ENCODE measurements at regions not wholly inside any gene's neighbourhood (a gene's known extent, or its start where the extent isn't known, plus 50 kb on each side); places are given as distances from the start of the nearest gene placed in this dataset.

DNA sequence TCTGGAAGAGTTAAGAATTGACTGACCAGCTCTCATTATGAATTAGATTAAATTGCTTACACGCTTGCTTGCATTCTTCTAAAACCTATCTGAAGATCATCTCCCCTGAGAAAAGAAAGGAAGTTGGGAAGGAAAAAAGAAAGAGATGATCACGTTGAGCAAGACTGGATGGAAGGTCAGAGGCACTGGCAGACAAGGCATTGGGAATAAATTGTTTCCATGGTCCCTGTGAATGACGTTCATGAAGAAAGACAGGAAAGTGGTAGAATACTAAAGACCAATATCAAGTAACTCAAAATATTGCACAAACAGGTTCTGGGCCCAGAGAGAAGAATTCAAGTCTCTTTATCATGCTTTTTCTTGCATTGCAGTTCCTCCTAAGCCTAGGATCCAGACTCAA lies 1045.4 kb upstream of the MAP3K7 start:
- no peak overlapping the region for H3K4me3 ChIP-seq (ENCODE audit: low read length)
- WGBS (ENCODE audit: insufficient coverage, low lambda C conversion rate) = 59% methylated on average over 2 of the region's 3 CpGs

DNA sequence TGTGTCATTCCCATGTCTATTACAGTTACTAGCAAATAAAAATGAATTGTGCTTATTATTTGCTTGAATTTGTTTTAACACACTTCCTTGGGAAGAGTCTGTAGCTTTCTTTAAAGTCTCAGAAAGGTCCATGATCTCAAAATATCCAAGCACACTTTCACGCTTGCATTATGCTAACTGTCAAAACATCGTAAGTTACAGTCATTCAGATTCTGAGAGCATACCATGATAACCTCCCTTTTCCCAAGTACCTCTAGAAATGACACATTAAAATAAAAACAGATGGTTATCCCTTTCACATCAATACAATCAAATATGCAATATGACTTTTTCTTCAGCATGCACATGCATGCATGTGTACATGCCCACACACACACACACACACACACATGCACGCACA lies 1044.4 kb upstream of the MAP3K7 start:
- 93% methylated on average over 2 of the region's 3 CpGs for WGBS (ENCODE audit: insufficient coverage, low lambda C conversion rate)
- H3K4me1 ChIP-seq (ENCODE audit: control insufficient read depth, insufficient read depth, low read length) = no peaks in the 10 kb centered on the region
- DNase-seq = no peak
- no peaks in the 10 kb centered on the region for H3K36me3 ChIP-seq (ENCODE audit: control insufficient read depth, insufficient read depth, low read length)
- H3K4me3 ChIP-seq (ENCODE audit: low read length) = no peak overlapping the region
- no peak overlapping the region for H3K27ac ChIP-seq (ENCODE audit: low read length)
- H3K9me3 ChIP-seq (ENCODE audit: control insufficient read depth, low read depth, low read length) = no peaks in the 10 kb centered on the region
- no peaks in the 10 kb centered on the region for H3K27me3 ChIP-seq (ENCODE audit: control insufficient read depth, insufficient read depth, low read length)

More for the DNA sequence above, 1045.4 kb upstream of the MAP3K7 start:
- Histone ChIP-seq H3K27me3 (ENCODE audit: control insufficient read depth, insufficient read depth, low read length) (no peaks in the 10 kb centered on the region), H3K36me3 (ENCODE audit: control insufficient read depth, insufficient read depth, low read length) (no peaks in the 10 kb centered on the region), H3K27ac (ENCODE audit: low read length) (no peak overlapping the region), H3K4me1 (ENCODE audit: control insufficient read depth, insufficient read depth, low read length) (no peaks in the 10 kb centered on the region), H3K9me3 (ENCODE audit: control insufficient read depth, low read depth, low read length) (no peaks in the 10 kb centered on the region)
- no peak for DNase-seq

DNA sequence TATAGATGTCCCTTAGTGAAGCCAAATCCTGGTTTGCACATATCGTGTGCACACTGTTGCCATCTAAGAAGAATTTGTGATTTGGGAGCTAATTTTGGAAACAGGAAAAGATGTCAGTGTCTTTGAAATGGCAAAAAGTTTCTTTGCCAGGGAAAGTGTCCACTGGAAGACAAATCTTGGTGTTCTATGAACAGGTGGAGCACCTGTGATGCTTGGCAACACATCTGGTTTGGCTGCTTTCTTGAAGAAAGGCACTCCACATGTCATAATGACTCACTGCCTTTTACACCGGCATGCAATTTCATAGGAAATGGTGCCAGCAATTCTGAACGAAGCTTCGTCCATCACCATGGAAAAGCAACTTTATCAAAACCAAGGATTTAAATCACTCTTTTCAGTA lies 1040.0 kb upstream of the MAP3K7 start:
- H3K27me3 ChIP-seq (ENCODE audit: control insufficient read depth, insufficient read depth, low read length) = no peaks in the 10 kb centered on the region
- H3K9me3 ChIP-seq (ENCODE audit: control insufficient read depth, low read depth, low read length) = no peaks in the 10 kb centered on the region
- DNase-seq = no peak
- no CpG with 5 or more reads among the region's 4 CpGs for WGBS (ENCODE audit: insufficient coverage, low lambda C conversion rate)
- H3K4me3 ChIP-seq (ENCODE audit: low read length) = no peak overlapping the region
- H3K4me1 ChIP-seq (ENCODE audit: control insufficient read depth, insufficient read depth, low read length) = no peaks in the 10 kb centered on the region
- H3K27ac ChIP-seq (ENCODE audit: low read length) = no peak overlapping the region
- H3K36me3 ChIP-seq (ENCODE audit: control insufficient read depth, insufficient read depth, low read length) = no peaks in the 10 kb centered on the region

DNA sequence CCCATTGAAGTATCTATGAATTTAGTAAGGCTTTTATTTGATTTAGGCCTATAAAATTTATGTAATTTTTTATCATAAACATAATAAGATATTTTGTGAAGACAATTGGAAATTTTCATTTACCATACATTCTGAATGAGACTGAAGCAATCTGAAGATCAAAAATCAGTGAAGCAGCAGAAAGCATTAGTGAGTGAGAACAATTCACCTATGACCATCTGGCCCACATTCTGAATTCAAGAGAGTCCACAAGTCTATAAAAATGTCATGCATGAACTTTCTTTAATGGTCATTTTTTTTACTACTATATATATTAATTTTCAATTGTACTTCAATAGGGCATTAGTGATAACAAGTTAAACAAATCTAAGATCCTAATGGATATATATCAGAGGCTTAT lies 1026.6 kb upstream of the MAP3K7 start:
- no peak overlapping the region for H3K4me3 ChIP-seq (ENCODE audit: low read length)
- H3K9me3 ChIP-seq (ENCODE audit: control insufficient read depth, low read depth, low read length) = no peaks in the 10 kb centered on the region
- H3K27me3 ChIP-seq (ENCODE audit: control insufficient read depth, insufficient read depth, low read length) = no peaks in the 10 kb centered on the region
- DNase-seq = no peak
- H3K36me3 ChIP-seq (ENCODE audit: control insufficient read depth, insufficient read depth, low read length) = no peaks in the 10 kb centered on the region
- H3K27ac ChIP-seq (ENCODE audit: low read length) = no peak overlapping the region
- H3K4me1 ChIP-seq (ENCODE audit: control insufficient read depth, insufficient read depth, low read length) = no peaks in the 10 kb centered on the region

DNA sequence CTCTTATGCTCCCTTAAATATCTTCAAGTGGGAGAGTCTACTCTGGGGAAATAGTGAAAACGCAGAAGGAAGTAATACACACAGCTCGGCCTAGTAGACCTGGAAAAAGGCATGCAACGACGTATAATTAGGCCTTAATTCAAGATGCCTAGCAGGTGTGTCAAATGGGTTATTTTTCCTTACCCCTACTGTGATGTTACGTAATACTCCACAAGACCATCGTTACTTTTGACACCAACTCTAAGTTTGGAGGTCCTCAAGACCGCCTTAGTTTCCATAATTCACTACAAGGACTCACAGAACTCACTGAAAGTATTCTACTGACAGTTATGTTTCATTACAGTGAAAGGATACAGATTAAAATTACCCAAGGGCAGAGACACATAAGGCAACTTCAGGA lies 1024.3 kb upstream of the MAP3K7 start:
- no peak overlapping the region for H3K4me3 ChIP-seq (ENCODE audit: low read length)
- H3K9me3 ChIP-seq (ENCODE audit: control insufficient read depth, low read depth, low read length) = no peaks in the 10 kb centered on the region
- no peaks in the 10 kb centered on the region for H3K36me3 ChIP-seq (ENCODE audit: control insufficient read depth, insufficient read depth, low read length)
- H3K27ac ChIP-seq (ENCODE audit: low read length) = no peak overlapping the region
- H3K27me3 ChIP-seq (ENCODE audit: control insufficient read depth, insufficient read depth, low read length) = no peaks in the 10 kb centered on the region
- no peak for DNase-seq
- no peaks in the 10 kb centered on the region for H3K4me1 ChIP-seq (ENCODE audit: control insufficient read depth, insufficient read depth, low read length)
- WGBS (ENCODE audit: insufficient coverage, low lambda C conversion rate) = 100% methylated on average over 3 of the region's 7 CpGs

DNA sequence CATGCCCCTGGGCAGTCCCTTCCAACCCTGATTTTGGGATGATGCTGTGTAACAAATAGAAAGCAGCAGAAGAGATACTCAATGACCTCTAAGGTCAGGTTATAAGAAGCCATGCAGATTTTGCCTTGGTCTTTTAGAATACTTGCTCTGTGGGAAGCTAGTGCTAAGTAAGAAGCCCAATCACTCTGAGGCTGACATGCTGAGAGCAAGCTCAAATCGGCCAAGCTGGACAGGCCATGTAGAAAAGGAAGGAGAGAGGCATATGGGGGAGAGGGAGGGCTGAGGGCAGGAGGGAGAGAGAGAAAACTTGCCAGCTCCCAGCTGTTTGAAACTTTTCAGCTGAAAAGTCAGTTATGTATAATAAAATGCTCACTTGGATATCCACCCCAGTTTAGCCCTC lies 1021.6 kb upstream of the MAP3K7 start:
- no peak for DNase-seq
- H3K4me3 ChIP-seq (ENCODE audit: low read length) = no peak overlapping the region
- no CpG with 5 or more reads among the region's 1 CpG for WGBS (ENCODE audit: insufficient coverage, low lambda C conversion rate)
- no peaks in the 10 kb centered on the region for H3K4me1 ChIP-seq (ENCODE audit: control insufficient read depth, insufficient read depth, low read length)
- H3K9me3 ChIP-seq (ENCODE audit: control insufficient read depth, low read depth, low read length) = no peaks in the 10 kb centered on the region
- no peaks in the 10 kb centered on the region for H3K27me3 ChIP-seq (ENCODE audit: control insufficient read depth, insufficient read depth, low read length)
- no peak overlapping the region for H3K27ac ChIP-seq (ENCODE audit: low read length)
- no peaks in the 10 kb centered on the region for H3K36me3 ChIP-seq (ENCODE audit: control insufficient read depth, insufficient read depth, low read length)

DNA sequence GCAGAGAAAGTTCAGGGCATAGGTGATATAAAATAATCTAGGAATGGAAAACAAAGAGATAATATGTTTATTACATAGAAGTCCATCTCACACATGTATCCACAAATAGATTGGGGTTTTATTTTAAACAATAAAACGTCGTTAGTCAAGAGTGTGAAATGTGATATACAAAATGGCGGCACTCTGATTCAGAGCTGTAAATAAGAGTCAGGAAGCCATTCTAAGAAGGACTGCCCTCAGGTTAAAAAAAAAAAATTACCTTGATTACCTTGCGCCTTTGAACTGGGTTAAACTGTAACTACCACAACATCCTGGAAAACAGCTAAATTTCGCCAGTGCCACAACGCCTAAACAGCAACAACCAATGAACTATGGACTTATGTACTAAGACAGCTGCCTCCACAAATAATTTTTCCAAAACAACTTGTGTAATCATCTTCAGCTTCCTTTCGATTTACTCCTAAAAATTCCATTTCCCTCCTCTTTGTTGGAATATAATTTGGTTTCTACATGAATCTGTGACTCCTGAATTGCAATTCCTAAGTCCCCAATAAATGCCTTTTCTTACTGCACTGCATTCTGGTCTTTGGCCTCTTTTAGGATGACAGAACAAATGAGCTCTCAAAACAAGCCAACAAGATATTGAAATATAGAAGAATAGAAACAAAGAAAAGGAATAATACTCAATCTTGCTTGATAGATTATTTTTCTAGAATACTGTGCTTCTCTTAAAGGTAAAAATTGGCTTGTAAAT lies 1019.5 kb upstream of the MAP3K7 start:
- Histone ChIP-seq H3K27ac (ENCODE audit: low read length) (no peak overlapping the region), H3K4me3 (ENCODE audit: low read length) (no peak overlapping the region), H3K9me3 (ENCODE audit: control insufficient read depth, low read depth, low read length) (no peaks in the 10 kb centered on the region), H3K27me3 (ENCODE audit: control insufficient read depth, insufficient read depth, low read length) (no peaks in the 10 kb centered on the region), H3K36me3 (ENCODE audit: control insufficient read depth, insufficient read depth, low read length) (no peaks in the 10 kb centered on the region), H3K4me1 (ENCODE audit: control insufficient read depth, insufficient read depth, low read length) (no peaks in the 10 kb centered on the region)
- WGBS (ENCODE audit: insufficient coverage, low lambda C conversion rate) = 100% methylated on average over 1 of the region's 7 CpGs
- DNase-seq = no peak

DNA sequence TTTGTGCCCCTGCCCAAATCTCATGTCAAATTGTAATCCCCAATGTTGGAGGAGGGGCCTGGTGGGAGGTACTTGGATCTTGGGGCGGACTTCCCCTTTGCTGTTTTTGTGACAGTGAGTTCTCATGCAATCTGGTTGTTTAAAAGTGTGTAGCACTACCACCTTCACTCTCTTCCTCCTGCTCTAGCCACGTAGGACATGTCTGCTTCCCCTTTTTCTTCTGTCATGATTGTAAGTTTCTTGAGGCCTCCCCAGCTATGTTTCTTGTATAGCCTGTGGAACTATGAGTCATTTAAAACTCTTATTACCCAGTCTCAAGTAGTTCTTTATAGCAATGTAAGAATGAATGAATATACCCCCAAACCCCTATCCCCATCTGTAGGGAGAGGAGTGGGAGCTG lies 1013.7 kb upstream of the MAP3K7 start:
- Histone ChIP-seq H3K36me3 (ENCODE audit: control insufficient read depth, insufficient read depth, low read length) (no peaks in the 10 kb centered on the region), H3K27ac (ENCODE audit: low read length) (no peak overlapping the region), H3K9me3 (ENCODE audit: control insufficient read depth, low read depth, low read length) (no peaks in the 10 kb centered on the region), H3K4me1 (ENCODE audit: control insufficient read depth, insufficient read depth, low read length) (no peaks in the 10 kb centered on the region), H3K4me3 (ENCODE audit: low read length) (no peak overlapping the region), H3K27me3 (ENCODE audit: control insufficient read depth, insufficient read depth, low read length) (no peaks in the 10 kb centered on the region)
- WGBS (ENCODE audit: insufficient coverage, low lambda C conversion rate) = no CpG with 5 or more reads among the region's 2 CpGs
- DNase-seq = no peak

DNA sequence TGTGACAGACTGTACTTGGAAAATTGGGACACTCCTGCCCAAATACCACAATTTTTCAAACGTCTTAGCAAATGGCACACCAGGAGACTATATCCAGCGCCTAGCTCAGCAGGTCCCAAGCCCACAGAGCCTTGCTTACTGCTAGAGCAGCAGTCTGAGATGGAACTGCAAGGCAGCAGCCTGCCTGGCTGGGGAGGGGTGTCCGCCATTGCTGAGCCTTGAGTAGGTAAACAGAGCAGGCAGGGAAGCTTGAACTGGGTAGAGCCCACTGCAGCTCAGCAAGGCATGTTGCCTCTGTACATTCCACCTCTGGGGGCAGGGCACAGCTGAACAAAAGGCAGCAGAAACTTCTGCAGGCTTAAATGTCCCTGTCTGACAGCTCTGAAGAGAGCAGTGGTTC lies 1003.3 kb upstream of the MAP3K7 start:
- Histone ChIP-seq H3K27me3 (ENCODE audit: control insufficient read depth, insufficient read depth, low read length) (no peaks in the 10 kb centered on the region), H3K27ac (ENCODE audit: low read length) (no peak overlapping the region), H3K4me3 (ENCODE audit: low read length) (no peak overlapping the region), H3K36me3 (ENCODE audit: control insufficient read depth, insufficient read depth, low read length) (no peaks in the 10 kb centered on the region), H3K9me3 (ENCODE audit: control insufficient read depth, low read depth, low read length) (no peaks in the 10 kb centered on the region), H3K4me1 (ENCODE audit: control insufficient read depth, insufficient read depth, low read length) (no peaks in the 10 kb centered on the region)
- DNase-seq = no peak
- no CpG with 5 or more reads among the region's 3 CpGs for WGBS (ENCODE audit: insufficient coverage, low lambda C conversion rate)

DNA sequence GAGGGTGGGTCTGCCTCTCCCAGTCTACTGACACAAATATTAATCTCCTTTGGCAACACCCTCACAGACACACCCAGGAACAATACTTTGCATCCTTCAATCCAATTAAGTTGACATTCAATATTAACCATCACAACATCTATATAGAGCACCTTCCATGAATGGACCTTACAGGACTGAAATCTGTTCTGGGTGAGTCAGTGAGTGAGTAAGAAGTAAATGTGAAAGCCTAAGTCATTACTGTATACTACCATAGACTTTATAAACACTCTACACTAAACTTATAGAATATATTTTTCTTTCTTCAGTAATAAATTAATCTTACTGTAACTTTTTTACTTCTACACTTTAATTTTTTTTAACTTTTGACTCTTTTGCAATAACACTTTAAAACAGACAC lies 993.8 kb upstream of the MAP3K7 start:
- H3K4me3 ChIP-seq (ENCODE audit: low read length) = no peak overlapping the region
- no peaks in the 10 kb centered on the region for H3K4me1 ChIP-seq (ENCODE audit: control insufficient read depth, insufficient read depth, low read length)
- H3K9me3 ChIP-seq (ENCODE audit: control insufficient read depth, low read depth, low read length) = no peaks in the 10 kb centered on the region
- H3K27me3 ChIP-seq (ENCODE audit: control insufficient read depth, insufficient read depth, low read length) = no peaks in the 10 kb centered on the region
- H3K27ac ChIP-seq (ENCODE audit: low read length) = no peak overlapping the region
- DNase-seq = no peak
- no peaks in the 10 kb centered on the region for H3K36me3 ChIP-seq (ENCODE audit: control insufficient read depth, insufficient read depth, low read length)

DNA sequence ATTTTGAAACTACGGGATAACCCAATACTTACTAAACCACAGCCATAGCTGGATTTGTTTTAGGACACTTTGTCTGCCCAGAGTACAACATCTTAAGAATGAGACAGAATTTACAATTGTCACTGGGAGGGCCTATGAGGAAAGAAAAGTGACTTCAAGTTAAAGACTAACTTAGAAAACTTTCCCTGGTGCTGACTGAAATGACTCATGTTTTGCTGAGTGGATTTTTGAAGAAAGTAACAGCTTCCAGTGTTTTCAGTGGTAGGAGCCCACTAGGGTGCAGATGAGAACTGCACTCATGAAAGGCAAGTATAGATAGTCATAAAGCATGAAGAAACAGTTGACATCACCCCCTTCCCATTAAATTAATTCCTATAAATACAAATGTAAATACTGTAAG lies 988.2 kb upstream of the MAP3K7 start:
- H3K9me3 ChIP-seq (ENCODE audit: control insufficient read depth, low read depth, low read length) = no peaks in the 10 kb centered on the region
- no peaks in the 10 kb centered on the region for H3K27me3 ChIP-seq (ENCODE audit: control insufficient read depth, insufficient read depth, low read length)
- no peak for DNase-seq
- H3K27ac ChIP-seq (ENCODE audit: low read length) = no peak overlapping the region
- no peak overlapping the region for H3K4me3 ChIP-seq (ENCODE audit: low read length)
- WGBS (ENCODE audit: insufficient coverage, low lambda C conversion rate) = no CpG with 5 or more reads among the region's 1 CpG
- H3K4me1 ChIP-seq (ENCODE audit: control insufficient read depth, insufficient read depth, low read length) = no peaks in the 10 kb centered on the region
- H3K36me3 ChIP-seq (ENCODE audit: control insufficient read depth, insufficient read depth, low read length) = no peaks in the 10 kb centered on the region

Measured in large intestine (tissue), 3 donors.